ENCODE measurements at regions not wholly inside any gene's neighbourhood (a gene's known extent, or its start where the extent isn't known, plus 50 kb on each side); places are given as distances from the start of the nearest gene placed in this dataset.

DNA sequence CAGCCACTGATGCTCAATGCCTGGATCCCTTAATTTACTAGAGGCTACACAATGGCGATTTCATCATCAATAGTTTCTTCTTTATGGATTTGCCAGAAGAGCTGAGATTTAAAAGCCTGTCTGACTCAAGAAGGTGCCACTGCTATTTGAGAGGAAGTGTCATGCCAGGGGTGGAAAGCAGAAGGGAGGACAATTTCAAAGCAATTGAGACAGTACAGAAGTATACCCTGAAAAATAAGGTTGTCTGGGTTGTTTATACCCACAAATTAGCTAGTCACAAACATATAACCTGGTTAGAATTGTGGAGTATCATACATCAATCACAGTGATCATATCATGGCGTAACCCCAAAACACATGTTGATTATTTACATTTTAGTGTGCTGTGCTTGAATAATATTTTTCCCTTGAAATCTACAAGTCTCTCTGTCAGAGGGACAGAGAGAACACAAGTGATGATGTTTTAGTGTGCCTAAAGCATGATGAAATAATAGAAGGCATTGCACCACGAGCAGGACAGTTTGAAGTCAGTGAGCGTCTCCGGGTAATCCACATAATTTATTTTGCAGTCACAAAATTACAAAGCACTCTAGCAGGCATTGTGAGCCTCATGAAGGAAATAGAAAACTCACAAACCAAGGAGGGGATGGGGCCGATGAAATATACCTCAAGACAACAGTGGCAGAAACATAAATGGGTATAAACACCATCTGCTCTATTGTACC is 312.2 kb upstream of the SPRED2 start:
- no peak overlapping the region for H3K27ac ChIP-seq (ENCODE audit: low read depth, low read length)
- no peak for FAIRE-seq
- CTCF ChIA-PET (ENCODE audit: partially characterized antibody): interaction anchor here (1.3 kb wide), 1 partner anchor 34 kb away, joined by 3 read pairs; no protein-coding TSS in a partner anchor

More for the DNA sequence above, 312.2 kb upstream of the SPRED2 start:
- H3K14ac ChIP-seq (ENCODE audit: insufficient read length): no peak overlapping the region
- POLR2A ChIA-PET (ENCODE audit: partially characterized antibody): no interaction called here
- H4K5ac ChIP-seq (ENCODE audit: insufficient read length, low read depth, low read length): no peak overlapping the region
- no peaks in the 10 kb centered on the region for H4K20me1 ChIP-seq (replicated peaks in 1 of 2; ENCODE audit: control insufficient read depth in 1 of 2, insufficient read depth in 2 of 2, low read length in 2 of 2)
- H2BK120ac ChIP-seq (replicated peaks; ENCODE audit: low read depth, low read length): no peak overlapping the region
- no peak for DNase-seq (ENCODE audit: low read depth in 1 of 2, low spot score in 2 of 2)
- no peak overlapping the region for H2AFZ ChIP-seq (ENCODE audit: low read length)
- WGBS, 2 experiments (ENCODE audit: extremely low coverage in 1 of 2, insufficient coverage in 1 of 2, insufficient read length in 1 of 2, insufficient replicate concordance in 2 of 2, low coverage in 1 of 2, low lambda C conversion rate in 2 of 2, missing lambda C conversion rate in 1 of 2): 93% methylated on average over 6 of the region's 6 CpGs; no CpG with 5 or more reads in 1 of the 2 experiments
- H2BK5ac ChIP-seq (ENCODE audit: low read depth, low read length): no peak overlapping the region
- H2BK12ac ChIP-seq (ENCODE audit: low read depth, low read length): no peak overlapping the region
- H2BK15ac ChIP-seq (ENCODE audit: low read length): no peak overlapping the region
- H3K9me3 ChIP-seq (ENCODE audit: insufficient read depth in 2 of 2, low read depth in 1 of 2, low read length in 1 of 2): no peaks in the 10 kb centered on the region
- no peak overlapping the region for H4K8ac ChIP-seq (ENCODE audit: extremely low read depth, insufficient read depth, low read length)
- no peak overlapping the region for H3K18ac ChIP-seq (ENCODE audit: extremely low read depth, low read length)
- H3K23me2 ChIP-seq (ENCODE audit: low read depth, low read length): no peaks in the 10 kb centered on the region; the same call in 1 of the 2 replicates
- H3K4me1 ChIP-seq (replicated peaks in 1 of 4; ENCODE audit: control insufficient read depth in 3 of 4, insufficient read depth in 4 of 4, low read length in 3 of 4): peaks cover 0 to 5% (median under 1%) of the 10 kb centered on the region in 4 experiments; a peak in 2 of 7 replicates
- no peak overlapping the region for H4K91ac ChIP-seq (replicated peaks; ENCODE audit: insufficient read length, low read length)
- H3K4ac ChIP-seq (replicated peaks; ENCODE audit: insufficient read length, low read depth, low read length): no peak overlapping the region
- H2BK20ac ChIP-seq (ENCODE audit: low read length): no peak overlapping the region
- no peak overlapping the region for H3K23ac ChIP-seq (ENCODE audit: insufficient read length)
- no peaks in the 10 kb centered on the region for H3K79me2 ChIP-seq (ENCODE audit: control insufficient read depth in 1 of 2, insufficient read depth in 2 of 2, low read length in 2 of 2)
- H3K4me2 ChIP-seq (ENCODE audit: insufficient read depth in 1 of 2, low read depth in 2 of 2, low read length in 2 of 2): no peak overlapping the region
- TF ChIP-seq, protein P1, sequence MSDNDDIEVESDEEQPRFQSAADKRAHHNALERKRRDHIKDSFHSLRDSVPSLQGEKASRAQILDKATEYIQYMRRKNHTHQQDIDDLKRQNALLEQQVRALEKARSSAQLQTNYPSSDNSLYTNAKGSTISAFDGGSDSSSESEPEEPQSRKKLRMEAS (IDR thresholded peaks at IDR 0.05): no peak
- no peak for TF ChIP-seq POLR2A (IDR thresholded peaks at IDR 0.05; ENCODE audit: control extremely low read depth in 1 of 2, low read depth in 2 of 2, low read length in 2 of 2)
- TF ChIP-seq BCL11A (IDR thresholded peaks at IDR 0.05; ENCODE audit: low read depth in 2 of 2, low read length in 2 of 2): no peak
- H2AK5ac ChIP-seq (ENCODE audit: low read depth, low read length): no peak overlapping the region
- no peaks in the 10 kb centered on the region for H3K79me1 ChIP-seq (ENCODE audit: low read depth, low read length)
- no peak overlapping the region for H3K56ac ChIP-seq (replicated peaks; ENCODE audit: insufficient read length, low read depth, low read length)
- no peak overlapping the region for H3K9ac ChIP-seq (replicated peaks in 1 of 4; ENCODE audit: extremely low read depth in 1 of 4, low read depth in 3 of 4, low read length in 3 of 4)
- H3K36me3 ChIP-seq (ENCODE audit: control insufficient read depth in 2 of 4, insufficient read depth in 4 of 4, low read length in 3 of 4): no peaks in the 10 kb centered on the region
- H3K27me3 ChIP-seq (replicated peaks in 1 of 4; ENCODE audit: control insufficient read depth in 3 of 4, extremely low read depth in 1 of 4, insufficient read depth in 3 of 4, low read length in 3 of 4): no peaks in the 10 kb centered on the region
- no peak overlapping the region for H3K4me3 ChIP-seq (ENCODE audit: extremely low read depth in 1 of 4, insufficient read depth in 2 of 4, low read depth in 3 of 4, low read length in 4 of 4)
